Left forelimb (tissue), 1 donor: ENCODE measurements at regions not wholly inside any gene's neighbourhood (a gene's known extent, or its start where the extent isn't known, plus 50 kb on each side); places are given as distances from the start of the nearest gene placed in this dataset.
"Not testable (repeated sequence)": the region's sequence is repeated elsewhere in the genome, so short reads cannot be mapped to it uniquely, and the experiment has no call there.

Source experiments
- DNase-seq: peaks from one replicate; pipeline ENCODE4 v3.0.0-alpha.2; 2018; ENCODE audit warnings: low spot score

GRCh38 chr4:15163284-15163645 lies 161.0 kb downstream of the CPEB2 start:
- DNase-seq = no peak

- DNase-seq = no peak
These were observed 162.3 kb downstream of the CPEB2 start for GRCh38 chr4:15164571-15164970.

DNA sequence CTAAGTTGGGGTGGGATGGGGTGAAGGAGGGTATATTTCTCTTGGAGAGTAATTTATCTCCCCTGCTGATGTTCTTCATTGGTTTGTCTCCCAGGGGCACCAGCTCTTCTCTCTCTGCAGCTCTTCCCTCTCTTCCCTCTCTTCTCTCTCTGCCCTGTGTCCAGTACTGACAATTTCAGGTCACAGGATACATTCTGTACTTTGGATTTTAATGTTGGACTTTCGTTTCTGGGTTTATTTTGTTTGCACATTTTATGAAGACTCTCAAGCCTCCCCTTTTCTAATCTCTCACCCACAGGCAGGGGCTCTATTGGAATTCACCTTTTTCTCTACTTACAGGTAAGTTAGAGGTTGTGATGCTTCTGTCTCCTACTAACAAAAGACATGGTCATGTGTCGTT lies 165.5 kb downstream of the CPEB2 start:
- no peak for DNase-seq

GRCh38 chr4:15168759-15169158 lies 166.5 kb downstream of the CPEB2 start:
- no peak for DNase-seq

DNA sequence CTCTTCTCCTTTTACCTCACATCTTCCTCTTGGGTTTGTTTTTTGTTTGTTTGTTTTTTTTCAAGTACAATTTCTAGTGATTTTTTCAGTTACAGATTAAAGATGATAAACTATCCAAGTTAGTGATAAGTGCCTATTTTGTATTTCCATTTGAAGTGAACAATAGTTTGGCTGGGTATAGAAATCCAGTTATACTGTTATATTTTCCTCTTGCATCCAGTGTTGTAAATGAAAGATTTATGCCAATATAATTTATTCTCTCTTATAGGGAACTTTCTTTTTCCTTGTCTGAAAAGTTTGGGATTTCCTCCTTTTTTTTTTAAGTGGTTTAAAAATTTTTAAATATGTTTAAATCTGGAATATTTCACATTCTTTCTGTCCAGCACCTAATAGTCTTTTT lies 169.4 kb downstream of the CPEB2 start:
- no peak for DNase-seq

- DNase-seq = no peak
These were observed 171.0 kb downstream of the CPEB2 start for GRCh38 chr4:15173251-15173650.

DNA sequence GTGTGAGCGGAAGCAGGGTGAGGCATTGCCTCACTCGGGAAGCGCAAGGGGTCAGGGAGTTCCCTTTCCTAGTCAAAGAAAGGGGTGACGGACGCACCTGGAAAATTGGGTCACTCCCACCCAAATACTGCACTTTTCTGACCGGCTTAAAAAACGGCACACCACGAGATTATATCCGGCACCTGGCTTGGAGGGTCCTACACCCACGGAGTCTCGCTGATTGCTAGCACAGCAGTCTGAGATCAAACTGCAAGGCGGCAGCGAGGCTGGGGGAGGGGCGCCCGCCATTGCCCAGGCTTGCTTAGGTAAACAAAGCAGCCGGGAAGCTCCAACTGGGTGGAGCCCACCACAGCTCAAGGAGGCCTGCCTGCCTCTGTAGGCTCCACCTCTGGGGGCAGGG lies 171.9 kb downstream of the CPEB2 start:
- not testable (repeated sequence) for DNase-seq

DNA sequence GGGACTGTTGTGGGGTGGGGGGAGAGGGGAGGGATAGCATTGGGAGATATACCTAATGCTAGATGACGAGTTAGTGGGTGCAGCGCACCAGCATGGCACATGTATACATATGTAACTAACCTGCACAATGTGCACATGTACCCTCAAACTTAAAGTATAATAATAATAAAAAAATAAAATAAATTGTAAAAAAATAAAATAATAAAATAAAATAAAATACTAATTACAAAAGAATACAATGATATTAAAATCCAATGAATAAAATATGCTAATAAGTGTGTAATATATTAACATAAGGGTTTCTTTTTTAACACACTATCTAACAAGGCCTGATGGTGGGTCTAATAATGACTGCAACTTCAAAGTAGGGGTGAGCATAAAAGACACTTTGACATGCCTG lies 177.6 kb downstream of the CPEB2 start:
- DNase-seq = not testable (repeated sequence)

GRCh38 chr4:15182600-15183220 lies 180.4 kb downstream of the CPEB2 start:
- no peak for DNase-seq

DNA sequence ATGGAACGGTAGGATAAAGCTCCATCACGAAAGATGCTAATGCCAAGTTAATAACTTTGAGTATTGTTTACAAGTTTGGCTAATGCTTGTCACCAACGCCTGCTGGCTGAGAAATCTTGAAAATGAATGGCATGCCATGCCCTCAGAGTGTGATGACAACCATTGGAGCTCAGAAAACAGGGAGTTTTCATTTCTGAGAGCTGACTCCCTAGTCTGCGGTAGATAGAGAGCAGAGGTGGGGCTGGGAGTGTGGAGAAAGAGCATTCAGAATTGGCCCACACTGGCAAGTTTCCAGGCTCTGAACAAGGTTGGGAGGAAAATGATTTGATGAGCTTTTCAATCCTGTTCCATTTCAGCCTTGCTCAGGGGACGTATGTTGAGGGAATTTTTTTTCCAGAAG lies 183.9 kb downstream of the CPEB2 start:
- DNase-seq = no peak

- no peak for DNase-seq
These were observed 184.5 kb downstream of the CPEB2 start for GRCh38 chr4:15186806-15187205.

DNA sequence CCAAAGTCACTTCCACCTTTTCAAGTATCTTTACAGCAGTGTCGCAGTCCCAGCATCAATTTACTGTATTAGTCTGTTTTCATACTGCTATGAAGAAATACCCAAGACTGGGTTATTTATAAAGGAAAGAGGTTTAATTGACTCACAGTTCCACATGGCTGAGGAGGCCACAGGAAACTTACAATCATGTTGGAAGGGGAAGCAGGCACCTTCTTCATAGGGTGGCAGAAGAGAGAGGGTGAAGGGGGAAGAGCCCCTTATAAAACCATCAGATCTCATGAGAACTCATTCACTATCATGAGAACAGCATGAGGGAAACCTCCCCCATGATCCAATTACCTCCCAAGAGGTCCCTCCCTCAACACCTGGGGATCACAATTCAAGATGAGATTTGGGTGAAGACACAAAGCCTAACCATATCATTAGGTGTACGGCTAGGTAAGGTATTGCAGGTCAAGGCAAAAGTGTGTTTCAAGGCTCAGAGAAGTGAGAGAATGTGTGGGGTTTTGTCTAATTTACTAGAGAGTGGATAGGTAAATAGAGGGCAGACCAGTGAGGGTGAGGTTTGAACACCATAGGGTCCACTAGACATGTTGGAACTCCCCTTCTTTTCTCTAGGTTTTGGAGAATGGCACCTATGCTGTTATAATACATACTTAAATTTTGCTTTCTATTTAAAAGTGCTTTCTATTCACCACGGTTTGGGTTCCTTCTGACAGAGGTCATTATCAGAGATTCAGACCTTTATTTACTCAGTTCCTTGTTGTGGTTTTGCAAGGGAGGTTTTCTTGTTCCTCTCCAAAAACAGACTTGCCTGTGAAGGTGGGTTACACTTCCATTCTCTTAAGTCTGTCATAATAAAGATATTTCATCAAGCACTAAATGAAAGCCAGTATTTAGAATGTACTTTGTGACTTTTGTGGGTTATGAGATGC lies 186.6 kb downstream of the CPEB2 start:
- DNase-seq = no peak

DNA sequence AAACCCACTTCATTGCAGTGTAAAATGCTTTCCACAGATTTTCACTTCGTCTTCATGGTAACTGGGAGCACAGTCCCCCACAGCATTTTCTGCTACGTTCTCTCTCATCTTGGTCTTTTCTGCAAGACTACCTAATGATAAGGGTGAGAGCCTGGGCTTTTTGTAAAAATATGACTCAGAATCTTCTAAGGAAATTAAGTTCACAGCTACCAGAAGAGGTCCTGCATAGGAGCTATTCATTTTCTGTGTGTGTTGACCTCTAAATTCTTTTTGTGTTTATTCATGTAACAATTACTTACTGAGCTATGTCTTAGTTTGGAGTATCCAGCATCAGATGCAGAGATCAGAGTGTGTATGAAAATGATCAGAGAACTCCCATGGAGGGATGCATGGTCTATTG lies 192.2 kb downstream of the CPEB2 start:
- no peak for DNase-seq

GRCh38 chr4:15197005-15197404 lies 194.7 kb downstream of the CPEB2 start:
- DNase-seq = no peak

- DNase-seq = no peak
These were observed 195.9 kb downstream of the CPEB2 start for GRCh38 chr4:15198070-15198727.

DNA sequence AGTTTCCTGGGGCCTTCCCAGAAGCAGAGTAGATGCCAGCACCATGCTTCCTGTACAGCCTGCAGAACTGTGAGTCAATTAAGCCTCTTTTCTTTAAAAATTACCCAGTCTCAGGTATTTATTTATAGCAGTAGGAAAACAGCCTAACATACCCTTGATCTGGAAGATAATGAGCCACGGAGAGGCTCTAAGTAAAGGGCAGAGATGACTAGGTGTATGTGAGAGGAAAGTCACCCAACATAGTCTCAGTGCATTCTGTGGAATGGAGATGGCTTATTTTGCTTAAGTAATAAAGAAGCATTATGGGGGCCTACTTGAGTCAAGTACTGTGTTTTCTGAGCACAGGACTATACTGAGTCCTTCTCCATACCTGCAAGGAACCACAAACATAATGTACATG lies 199.5 kb downstream of the CPEB2 start:
- no peak for DNase-seq

GRCh38 chr4:15202481-15202880 lies 200.2 kb downstream of the CPEB2 start:
- no peak for DNase-seq

GRCh38 chr4:15206526-15206925 lies 204.2 kb downstream of the CPEB2 start:
- not testable (repeated sequence) for DNase-seq

- DNase-seq = no peak
These were observed 211.2 kb downstream of the CPEB2 start for GRCh38 chr4:15213302-15213970.

DNA sequence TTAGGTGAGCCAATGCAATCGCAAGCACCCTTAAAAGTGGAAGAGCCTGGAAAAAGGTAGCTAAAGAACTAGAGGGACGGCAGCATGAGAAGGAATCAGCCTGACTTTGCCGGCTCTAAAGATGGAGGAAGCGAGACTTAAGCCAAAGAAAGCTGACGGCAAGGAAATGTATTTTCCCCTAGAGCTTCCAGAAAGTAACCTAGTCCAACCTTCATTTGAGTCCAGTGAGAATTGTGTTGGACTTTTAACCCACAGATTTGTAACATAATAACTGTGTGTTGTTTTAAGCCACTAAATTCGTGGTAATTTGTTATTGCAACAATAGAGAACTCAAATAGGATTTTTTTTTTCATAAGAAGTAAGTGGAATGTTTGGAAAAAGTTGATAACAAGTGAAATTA lies 212.7 kb upstream of the C1QTNF7 start:
- DNase-seq = no peak

- DNase-seq = no peak
These were observed 201.6 kb upstream of the C1QTNF7 start for GRCh38 chr4:15226203-15226602.

DNA sequence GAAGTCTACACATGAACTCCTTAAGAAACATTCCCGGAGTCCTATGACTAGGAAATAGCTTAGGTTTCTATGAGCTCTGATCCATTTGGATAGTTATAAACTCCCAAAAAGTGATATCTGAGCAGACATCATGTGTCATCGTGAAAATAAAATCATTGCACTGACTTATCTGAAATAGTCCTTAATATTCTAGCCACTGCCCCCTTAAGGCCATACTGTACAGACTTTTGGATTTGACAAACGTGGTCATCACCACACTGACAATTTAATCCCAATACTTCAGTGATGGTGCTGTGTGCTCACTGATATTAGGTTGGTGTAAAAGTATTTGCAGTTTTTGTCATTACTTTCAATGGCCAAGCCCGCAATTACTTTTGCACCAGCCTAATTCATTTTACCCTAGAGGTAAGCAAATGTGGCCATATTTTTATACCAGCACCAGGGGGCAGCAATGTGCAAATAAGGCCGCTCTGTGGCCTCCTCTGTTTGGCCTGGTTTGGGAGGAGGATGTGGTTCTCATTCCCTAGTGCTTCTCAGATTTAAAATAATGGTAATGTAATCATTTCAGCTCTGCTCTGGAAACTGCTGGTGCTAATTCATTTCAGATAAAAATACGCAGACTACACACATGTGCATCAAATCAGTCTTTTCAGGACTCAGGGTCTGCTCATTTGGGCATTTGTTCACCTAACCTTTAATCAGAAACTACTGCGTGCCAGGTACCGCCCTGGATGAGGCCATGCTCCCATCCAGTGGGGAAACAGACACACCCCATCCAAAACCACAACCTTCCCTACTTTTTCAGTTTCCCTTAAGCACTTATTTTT lies 196.4 kb upstream of the C1QTNF7 start:
- peak; percentile 82 for DNase-seq
